Panc1 (cell line): ENCODE measurements at regions not wholly inside any gene's neighbourhood (a gene's known extent, or its start where the extent isn't known, plus 50 kb on each side); places are given as distances from the start of the nearest gene placed in this dataset.

Experiments
- ATAC-seq: fragments of 200-7000 bp; cut with Tn5 transposase; 2 replicates; pipeline ENCODE4 v1.9.1; 2020; ENCODE audit warnings: mild to moderate bottlenecking, moderate library complexity
- BruUV-seq: library from RNA; stranded (reverse); fragments of 400-500 nt; replicated peaks from 2 replicates; lab custom pipeline; 2021; lab: Mats Ljungman, UMichigan
- CTCF ChIA-PET: fragments of 300-600 bp; sonication (Branson Sonifier 250); formaldehyde crosslinking; loops from one replicate; lab custom pipeline; 2022; ENCODE audit warnings: antibody characterized with exemption; lab: Charles Lee
- POLR2A ChIA-PET: fragments of 300-600 bp; sonication (Branson Sonifier 250); formaldehyde crosslinking; loops from one replicate; lab custom pipeline; 2022; ENCODE audit warnings: antibody characterized with exemption; lab: Charles Lee
- DNase-seq: peaks from one replicate; pipeline ENCODE4 v3.0.0-alpha.2; 2010; ENCODE audit warnings: low read depth, low spot score
- H3K27ac ChIP-seq: 2 replicates; pipeline ENCODE4 v1.5.1; 2011; ENCODE audit warnings: mild to moderate bottlenecking, low read length, inconsistent platforms
- H3K27me3 ChIP-seq: fragments of 200-500 bp; sonication (Bioruptor generic); 2 replicates; pipeline ENCODE4 v1.6.0; 2014; ENCODE audit warnings: low read length, inconsistent platforms; ENCODE audit not compliant: control insufficient read depth, insufficient read depth
- H3K36me3 ChIP-seq: fragments of 200-500 bp; sonication (Bioruptor generic); 2 replicates; pipeline ENCODE4 v1.5.1; 2014; ENCODE audit warnings: inconsistent platforms, mild to moderate bottlenecking, low read length, moderate library complexity; ENCODE audit not compliant: control insufficient read depth, insufficient read depth
- H3K4me1 ChIP-seq: 2 replicates; pipeline ENCODE4 v1.5.1; 2011; ENCODE audit warnings: inconsistent platforms, mild to moderate bottlenecking, low read length, moderate library complexity; ENCODE audit not compliant: control insufficient read depth, insufficient read depth
- H3K4me3 ChIP-seq, 2 experiments: 2 replicates each; pipeline ENCODE4 v1.5.1; 2011 to 2012; ENCODE audit warnings: low read depth in 2 of 2, low read length in 2 of 2, mild to moderate bottlenecking in 2 of 2, inconsistent platforms in 1 of 2, moderate library complexity in 1 of 2
- H3K9me3 ChIP-seq: fragments of 200-500 bp; sonication (Bioruptor generic); 2 replicates; pipeline ENCODE4 v1.5.1; 2014; ENCODE audit warnings: low read depth, mild to moderate bottlenecking, inconsistent platforms, low read length, moderate library complexity; ENCODE audit not compliant: control insufficient read depth, insufficient read depth
- CTCF ChIP-seq: fragments of 450-650 bp; IDR thresholded peaks from 2 replicates; pipeline ENCODE4 v1.5.1; 2017; ENCODE audit warnings: mild to moderate bottlenecking
- POLR2AphosphoS5 ChIP-seq: IDR thresholded peaks from 2 replicates; pipeline ENCODE4 v1.6.1; 2012; ENCODE audit warnings: mild to moderate bottlenecking, low read depth, low read length, moderate library complexity
- SIN3A ChIP-seq: IDR thresholded peaks from 2 replicates; pipeline ENCODE4 v1.6.1; 2012; ENCODE audit warnings: low read depth, mild to moderate bottlenecking, low read length, moderate library complexity, borderline replicate concordance; ENCODE audit not compliant: insufficient read depth
- TCF7L2 ChIP-seq: IDR thresholded peaks from 2 replicates; pipeline ENCODE4 v1.6.1; 2011; ENCODE audit warnings: mild to moderate bottlenecking, low read depth, low read length, inconsistent platforms
- in situ Hi-C: cut with HindIII; loops from 2 replicates; pipeline ENCODE4 v1.10.0; 2016; ENCODE audit warnings: low sequenced_read_pairs, low pct_unique_long_range_greater_than_20kb
- intact Hi-C: fragments of 100-400 bp; cut with micrococcal nuclease; formaldehyde crosslinking; loops from one replicate; pipeline ENCODE4 v1.10.0; 2022; ENCODE audit not compliant: unreplicated experiment
- TF ChIP-seq, protein P1 (sequence below), 2 experiments: IDR thresholded peaks; 2 replicates each; pipeline ENCODE4 v1.6.1; 2011 to 2012; ENCODE audit warnings: low read depth in 2 of 2, control low read depth in 1 of 2, low read length in 1 of 2, mild to moderate bottlenecking in 1 of 2, moderate library complexity in 1 of 2; ENCODE audit not compliant: insufficient read depth in 1 of 2

GRCh38 chr13:63851526-63851925 is 2435.9 kb upstream of the PCDH20 start:
- POLR2A ChIA-PET, result no interaction called here
- CTCF ChIA-PET, result no interaction called here
- Histone ChIP-seq H3K27me3 (no peaks in the 10 kb centered on the region), H3K4me3 (no peak overlapping the region), H3K27ac (no peak overlapping the region), H3K9me3 (no peaks in the 10 kb centered on the region), H3K36me3 (no peaks in the 10 kb centered on the region), H3K4me1 (no peaks in the 10 kb centered on the region)
- TF ChIP-seq POLR2AphosphoS5 (no peak), SIN3A (no peak)
- DNase-seq, result no peak
- in situ Hi-C loops (no loop called here), intact Hi-C loops (no loop called here)
- no peak for ATAC-seq
- no TSS peak for BruUV-seq

GRCh38 chr13:63843766-63844699 is 2428.4 kb upstream of the PCDH20 start:
- no peak overlapping the region for H3K4me3 ChIP-seq
- CTCF ChIA-PET, result no interaction called here
- intact Hi-C loops (no loop called here), in situ Hi-C loops (no loop called here)
- no peaks in the 10 kb centered on the region for H3K9me3 ChIP-seq
- POLR2A ChIA-PET, result no interaction called here
- DNase-seq (no peak), ATAC-seq (no peak)
- no TSS peak for BruUV-seq
- TF ChIP-seq POLR2AphosphoS5, result no peak
- TF ChIP-seq CTCF, result no peak
- no peak for TF ChIP-seq SIN3A
- TF ChIP-seq, protein P1, sequence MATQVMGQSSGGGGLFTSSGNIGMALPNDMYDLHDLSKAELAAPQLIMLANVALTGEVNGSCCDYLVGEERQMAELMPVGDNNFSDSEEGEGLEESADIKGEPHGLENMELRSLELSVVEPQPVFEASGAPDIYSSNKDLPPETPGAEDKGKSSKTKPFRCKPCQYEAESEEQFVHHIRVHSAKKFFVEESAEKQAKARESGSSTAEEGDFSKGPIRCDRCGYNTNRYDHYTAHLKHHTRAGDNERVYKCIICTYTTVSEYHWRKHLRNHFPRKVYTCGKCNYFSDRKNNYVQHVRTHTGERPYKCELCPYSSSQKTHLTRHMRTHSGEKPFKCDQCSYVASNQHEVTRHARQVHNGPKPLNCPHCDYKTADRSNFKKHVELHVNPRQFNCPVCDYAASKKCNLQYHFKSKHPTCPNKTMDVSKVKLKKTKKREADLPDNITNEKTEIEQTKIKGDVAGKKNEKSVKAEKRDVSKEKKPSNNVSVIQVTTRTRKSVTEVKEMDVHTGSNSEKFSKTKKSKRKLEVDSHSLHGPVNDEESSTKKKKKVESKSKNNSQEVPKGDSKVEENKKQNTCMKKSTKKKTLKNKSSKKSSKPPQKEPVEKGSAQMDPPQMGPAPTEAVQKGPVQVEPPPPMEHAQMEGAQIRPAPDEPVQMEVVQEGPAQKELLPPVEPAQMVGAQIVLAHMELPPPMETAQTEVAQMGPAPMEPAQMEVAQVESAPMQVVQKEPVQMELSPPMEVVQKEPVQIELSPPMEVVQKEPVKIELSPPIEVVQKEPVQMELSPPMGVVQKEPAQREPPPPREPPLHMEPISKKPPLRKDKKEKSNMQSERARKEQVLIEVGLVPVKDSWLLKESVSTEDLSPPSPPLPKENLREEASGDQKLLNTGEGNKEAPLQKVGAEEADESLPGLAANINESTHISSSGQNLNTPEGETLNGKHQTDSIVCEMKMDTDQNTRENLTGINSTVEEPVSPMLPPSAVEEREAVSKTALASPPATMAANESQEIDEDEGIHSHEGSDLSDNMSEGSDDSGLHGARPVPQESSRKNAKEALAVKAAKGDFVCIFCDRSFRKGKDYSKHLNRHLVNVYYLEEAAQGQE (IDR thresholded peaks at IDR 0.05; ENCODE audit: insufficient read depth in 1 of 2, low read depth in 2 of 2, low read length in 1 of 2), result no peak
- TF ChIP-seq TCF7L2, result no peak
- H3K27me3 ChIP-seq, result no peaks in the 10 kb centered on the region
- no peaks in the 10 kb centered on the region for H3K4me1 ChIP-seq
- no peaks in the 10 kb centered on the region for H3K36me3 ChIP-seq
- no peak overlapping the region for H3K27ac ChIP-seq

- DNase-seq (no peak), ATAC-seq (no peak)
- Histone ChIP-seq H3K4me3 (no peak overlapping the region), H3K4me1 (no peaks in the 10 kb centered on the region), H3K27me3 (no peaks in the 10 kb centered on the region), H3K27ac (no peak overlapping the region), H3K36me3 (no peaks in the 10 kb centered on the region), H3K9me3 (no peaks in the 10 kb centered on the region)
- CTCF ChIA-PET, result no interaction called here
- POLR2A ChIA-PET, result no interaction called here
- BruUV-seq, result no TSS peak
- intact Hi-C loops, result no loop called here
- in situ Hi-C loops, result no loop called here
- TF ChIP-seq TCF7L2 (no peak), POLR2AphosphoS5 (no peak), SIN3A (no peak), CTCF (no peak)
- TF ChIP-seq, protein P1 (IDR thresholded peaks at IDR 0.05; ENCODE audit: insufficient read depth in 1 of 2, low read depth in 2 of 2, low read length in 1 of 2), result no peak
These were observed 2426.5 kb upstream of the PCDH20 start for GRCh38 chr13:63842102-63842501.
